SK-N-SH (cell line): ENCODE measurements at regions not wholly inside any gene's neighbourhood (a gene's known extent, or its start where the extent isn't known, plus 50 kb on each side); places are given as distances from the start of the nearest gene placed in this dataset.

Experiments
- CTCF ChIA-PET: fragments of 300-600, 350-600 bp; formaldehyde crosslinking; extraction: SDS; loops from one replicate; lab custom pipeline; 2021; lab: Yijun Ruan, JAX
- POLR2A ChIA-PET: fragments of 350-600 bp; sonication (Branson Sonifier 250); formaldehyde crosslinking; extraction: SDS; loops from one replicate; lab custom pipeline; 2020; ENCODE audit warnings: antibody characterized with exemption, inconsistent platforms; lab: Yijun Ruan, JAX
- DNase-seq: peaks from one replicate; pipeline ENCODE4 v3.0.0; 2012
- H2AFZ ChIP-seq: fragments of 200-600 bp; sonication (generic); 2 replicates; pipeline ENCODE4 v1.8.1; 2016; ENCODE audit warnings: antibody characterized with exemption, mild to moderate bottlenecking, low read depth
- H3F3A ChIP-seq: fragments of 200-600 bp; sonication (generic); replicated peaks from 2 replicates; pipeline ENCODE3; 2016; ENCODE audit warnings: antibody characterized with exemption, mild to moderate bottlenecking; ENCODE audit not compliant: insufficient read depth
- H3K27ac ChIP-seq, 2 experiments: fragments of 200-500 bp in 1 of 2; fragments of 200-600 bp in 1 of 2; sonication (Bioruptor generic) in 1 of 2; sonication (generic), shearing (Covaris generic) in 1 of 2; 2 replicates each; pipeline versions ENCODE4 v1.5.1 to v1.6.1; 2014 to 2016; ENCODE audit warnings: low read depth in 2 of 2, inconsistent platforms in 1 of 2, low read length in 1 of 2, mild to moderate bottlenecking in 1 of 2, mixed read lengths in 1 of 2
- H3K27me3 ChIP-seq: fragments of 200-600 bp; sonication (generic), shearing (Covaris generic); 2 replicates; pipeline ENCODE4 v1.6.1; 2016; ENCODE audit warnings: mixed run types; ENCODE audit not compliant: insufficient read depth
- H3K36me3 ChIP-seq, 2 experiments: fragments of 200-500 bp in 1 of 2; fragments of 200-600 bp in 1 of 2; sonication (Bioruptor generic) in 1 of 2; sonication (generic) in 1 of 2; replicated peaks in 1 of 2; 2 replicates each; pipeline versions ENCODE3 to v1.5.1; 2014 to 2016; ENCODE audit warnings: low read length in 1 of 2, mild to moderate bottlenecking in 1 of 2; ENCODE audit not compliant: insufficient read depth in 2 of 2, control insufficient read depth in 1 of 2
- H3K4me1 ChIP-seq, 2 experiments: fragments of 200-500 bp in 1 of 2; fragments of 200-600 bp in 1 of 2; sonication (Bioruptor generic) in 1 of 2; sonication (generic), shearing (Covaris generic) in 1 of 2; 2 replicates each; pipeline versions ENCODE4 v1.5.1 to v1.6.1; 2014 to 2016; ENCODE audit warnings: low read depth in 1 of 2, low read length in 1 of 2, mixed run types in 1 of 2; ENCODE audit not compliant: insufficient read depth in 2 of 2, control insufficient read depth in 1 of 2
- H3K4me2 ChIP-seq: fragments of 200-600 bp; sonication (generic), shearing (Covaris generic); 2 replicates; pipeline ENCODE4 v1.6.1; 2017; ENCODE audit warnings: mixed run types
- H3K4me3 ChIP-seq, 2 experiments: fragments of 200-500 bp in 1 of 2; fragments of 200-600 bp in 1 of 2; sonication (Bioruptor generic) in 1 of 2; sonication (generic), shearing (Covaris generic) in 1 of 2; 2 replicates each; pipeline versions ENCODE4 v1.5.1 to v1.8.1; 2014 to 2016; ENCODE audit warnings: low read depth in 2 of 2, inconsistent platforms in 1 of 2, low read length in 1 of 2, mild to moderate bottlenecking in 1 of 2, mixed read lengths in 1 of 2, moderate library complexity in 1 of 2
- H3K79me2 ChIP-seq: fragments of 200-600 bp; sonication (generic); 2 replicates; pipeline ENCODE4 v1.8.1; 2017; ENCODE audit warnings: mild to moderate bottlenecking; ENCODE audit not compliant: insufficient read depth
- H3K9ac ChIP-seq: fragments of 200-600 bp; sonication (generic); 2 replicates; pipeline ENCODE4 v1.6.1; 2017; ENCODE audit warnings: mixed run types
- H3K9me2 ChIP-seq: fragments of 200-600 bp; sonication (generic); 2 replicates; pipeline ENCODE4 v1.6.1; 2017; ENCODE audit warnings: mixed run types
- H3K9me3 ChIP-seq: fragments of 200-600 bp; sonication (generic); 2 replicates; pipeline ENCODE4 v1.6.1; 2017; ENCODE audit warnings: mixed run types, mild to moderate bottlenecking, moderate library complexity
- H4K20me1 ChIP-seq: fragments of 200-600 bp; sonication (generic); 2 replicates; pipeline ENCODE4 v1.6.1; 2017; ENCODE audit warnings: mild to moderate bottlenecking, mixed run types; ENCODE audit not compliant: insufficient read depth
- CHD2 ChIP-seq: fragments of 150-350 bp; IDR thresholded peaks from 2 replicates; pipeline ENCODE4 v1.6.1; 2018; ENCODE audit warnings: low read length; ENCODE audit not compliant: partially characterized antibody
- ELF1 ChIP-seq: IDR thresholded peaks from 2 replicates; pipeline ENCODE4 v1.4.0; 2012
- EZH2phosphoT487 ChIP-seq: fragments of 200-600 bp; sonication (generic); IDR thresholded peaks from 2 replicates; pipeline ENCODE4 v1.6.1; 2017; ENCODE audit warnings: low read depth, mixed run types, mild to moderate bottlenecking, antibody characterized with exemption, moderate library complexity, borderline replicate concordance
- FOSL2 ChIP-seq: IDR thresholded peaks from 2 replicates; pipeline ENCODE4 v1.4.0; 2012; ENCODE audit warnings: low read depth, mild to moderate bottlenecking, moderate library complexity, borderline replicate concordance
- FOXJ3 ChIP-seq: sonication (generic); formaldehyde crosslinking; IDR thresholded peaks from 2 replicates; pipeline ENCODE4 v1.5.1; 2020; ENCODE audit warnings: mild to moderate bottlenecking, missing genetic modification reagents
- FOXM1 ChIP-seq: IDR thresholded peaks from 2 replicates; pipeline ENCODE4 v1.4.0; 2012; ENCODE audit warnings: low read depth, mild to moderate bottlenecking
- GABPA ChIP-seq: IDR thresholded peaks from 2 replicates; pipeline ENCODE4 v1.4.0; 2012; ENCODE audit warnings: low read depth, mild to moderate bottlenecking
- JUND ChIP-seq: IDR thresholded peaks from 2 replicates; pipeline ENCODE4 v1.4.0; 2012
- MEF2A ChIP-seq: IDR thresholded peaks from 2 replicates; pipeline ENCODE4 v1.4.0; 2012; ENCODE audit warnings: low read depth, borderline replicate concordance
- NFIC ChIP-seq: IDR thresholded peaks from 2 replicates; pipeline ENCODE4 v1.4.0; 2012; ENCODE audit warnings: borderline replicate concordance
- NRF1 ChIP-seq: IDR thresholded peaks from 2 replicates; pipeline ENCODE4 v1.6.1; 2012; ENCODE audit warnings: low read depth, mild to moderate bottlenecking, low read length
- RAD21 ChIP-seq: IDR thresholded peaks from 2 replicates; pipeline ENCODE4 v1.6.1; 2012; ENCODE audit warnings: mild to moderate bottlenecking, low read length
- RXRA ChIP-seq: IDR thresholded peaks from 2 replicates; pipeline ENCODE4 v1.4.0; 2012; ENCODE audit warnings: low read depth, mild to moderate bottlenecking, borderline replicate concordance
- SIN3A ChIP-seq: IDR thresholded peaks from 2 replicates; pipeline ENCODE4 v1.6.1; 2012; ENCODE audit warnings: low read depth, mild to moderate bottlenecking, low read length, moderate library complexity, borderline replicate concordance
- TCF12 ChIP-seq: IDR thresholded peaks from 2 replicates; pipeline ENCODE4 v1.4.0; 2012
- TEAD4 ChIP-seq: IDR thresholded peaks from 2 replicates; pipeline ENCODE4 v1.4.0; 2012; ENCODE audit warnings: mild to moderate bottlenecking, borderline replicate concordance; ENCODE audit not compliant: insufficient read depth
- WGBS: methylation state at CpG from one replicate; pipeline ENCODE4 v1.1.6; 2017; ENCODE audit warnings: low lambda C conversion rate; 5-methylcytosine and 5-hydroxymethylcytosine counted together
- TF ChIP-seq, protein P1 (sequence below): IDR thresholded peaks from 2 replicates; pipeline ENCODE4 v1.4.0; 2012; ENCODE audit warnings: low read depth, borderline replicate concordance
- TF ChIP-seq, protein P2 (sequence below): IDR thresholded peaks from 2 replicates; pipeline ENCODE4 v1.4.0; 2012; ENCODE audit warnings: low read depth, borderline replicate concordance
- TF ChIP-seq, protein P3 (sequence below): IDR thresholded peaks from 2 replicates; pipeline ENCODE4; 2012
- TF ChIP-seq, protein P4 (sequence below): fragments of 200-600 bp; sonication (generic); IDR thresholded peaks from 2 replicates; pipeline ENCODE4 v1.6.1; 2017; ENCODE audit warnings: antibody characterized with exemption, mild to moderate bottlenecking, moderate library complexity

DNA sequence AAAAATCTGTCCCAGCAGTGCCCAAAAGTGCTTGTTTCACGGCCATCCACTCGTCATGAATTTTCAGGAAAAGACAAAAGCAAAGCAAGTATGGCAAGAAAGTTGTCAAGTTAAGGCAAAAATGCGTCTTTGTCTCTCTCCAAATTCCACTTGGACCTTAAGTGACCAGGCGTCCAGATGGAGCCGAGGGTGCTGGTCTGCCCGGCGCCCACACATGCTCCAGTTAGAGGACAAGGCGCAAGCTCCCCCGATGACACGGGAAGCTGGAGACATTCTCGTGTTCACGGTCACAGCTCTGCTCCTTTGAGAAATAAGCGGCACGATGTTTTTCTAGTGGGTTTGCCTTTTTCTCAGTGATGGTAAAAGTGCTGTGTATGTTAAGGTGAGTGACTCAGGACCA lies 219.0 kb downstream of the BRD1 start:
- no peaks in the 10 kb centered on the region; the same call in 1 of the 2 replicates for H3K27me3 ChIP-seq
- no peak for TF ChIP-seq FOXM1
- TF ChIP-seq FOXJ3 (CRISPR knock-in tag), result no peak
- TF ChIP-seq RAD21, result no peak
- TF ChIP-seq RXRA, result no peak
- no peak for TF ChIP-seq NRF1
- TF ChIP-seq GABPA, result no peak
- TF ChIP-seq MEF2A, result no peak
- TF ChIP-seq FOSL2, result no peak
- TF ChIP-seq, protein P1, sequence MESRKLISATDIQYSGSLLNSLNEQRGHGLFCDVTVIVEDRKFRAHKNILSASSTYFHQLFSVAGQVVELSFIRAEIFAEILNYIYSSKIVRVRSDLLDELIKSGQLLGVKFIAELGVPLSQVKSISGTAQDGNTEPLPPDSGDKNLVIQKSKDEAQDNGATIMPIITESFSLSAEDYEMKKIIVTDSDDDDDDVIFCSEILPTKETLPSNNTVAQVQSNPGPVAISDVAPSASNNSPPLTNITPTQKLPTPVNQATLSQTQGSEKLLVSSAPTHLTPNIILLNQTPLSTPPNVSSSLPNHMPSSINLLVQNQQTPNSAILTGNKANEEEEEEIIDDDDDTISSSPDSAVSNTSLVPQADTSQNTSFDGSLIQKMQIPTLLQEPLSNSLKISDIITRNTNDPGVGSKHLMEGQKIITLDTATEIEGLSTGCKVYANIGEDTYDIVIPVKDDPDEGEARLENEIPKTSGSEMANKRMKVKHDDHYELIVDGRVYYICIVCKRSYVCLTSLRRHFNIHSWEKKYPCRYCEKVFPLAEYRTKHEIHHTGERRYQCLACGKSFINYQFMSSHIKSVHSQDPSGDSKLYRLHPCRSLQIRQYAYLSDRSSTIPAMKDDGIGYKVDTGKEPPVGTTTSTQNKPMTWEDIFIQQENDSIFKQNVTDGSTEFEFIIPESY, result no peak
- no peak for TF ChIP-seq JUND
- TF ChIP-seq EZH2phosphoT487, result no peak
- no peak for TF ChIP-seq CHD2
- TF ChIP-seq, protein P2, sequence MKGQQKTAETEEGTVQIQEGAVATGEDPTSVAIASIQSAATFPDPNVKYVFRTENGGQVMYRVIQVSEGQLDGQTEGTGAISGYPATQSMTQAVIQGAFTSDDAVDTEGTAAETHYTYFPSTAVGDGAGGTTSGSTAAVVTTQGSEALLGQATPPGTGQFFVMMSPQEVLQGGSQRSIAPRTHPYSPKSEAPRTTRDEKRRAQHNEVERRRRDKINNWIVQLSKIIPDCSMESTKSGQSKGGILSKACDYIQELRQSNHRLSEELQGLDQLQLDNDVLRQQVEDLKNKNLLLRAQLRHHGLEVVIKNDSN, result no peak
- no peak for TF ChIP-seq SIN3A
- POLR2A ChIA-PET, result no interaction called here
- 0 out of 2 replicates have a peak, but pooled peaks cover 5% of the 10 kb centered on the region for H3K9me3 ChIP-seq
- H3F3A ChIP-seq, result no peaks in the 10 kb centered on the region
- no peaks in the 10 kb centered on the region for H3K79me2 ChIP-seq
- no peak overlapping the region for H2AFZ ChIP-seq
- 31% methylated on average over 14 of the region's 14 CpGs for WGBS
- H3K36me3 ChIP-seq, result no peaks in the 10 kb centered on the region
- no peaks in the 10 kb centered on the region for H4K20me1 ChIP-seq
- H3K4me3 ChIP-seq, result no peak overlapping the region
- no peak overlapping the region for H3K4me2 ChIP-seq
- no peak for DNase-seq
- no peaks in the 10 kb centered on the region for H3K9me2 ChIP-seq
- H3K9ac ChIP-seq, result no peak overlapping the region
- H3K27ac ChIP-seq, result no peak overlapping the region
- H3K4me1 ChIP-seq, result no peaks in the 10 kb centered on the region
- CTCF ChIA-PET, result no interaction called here

DNA sequence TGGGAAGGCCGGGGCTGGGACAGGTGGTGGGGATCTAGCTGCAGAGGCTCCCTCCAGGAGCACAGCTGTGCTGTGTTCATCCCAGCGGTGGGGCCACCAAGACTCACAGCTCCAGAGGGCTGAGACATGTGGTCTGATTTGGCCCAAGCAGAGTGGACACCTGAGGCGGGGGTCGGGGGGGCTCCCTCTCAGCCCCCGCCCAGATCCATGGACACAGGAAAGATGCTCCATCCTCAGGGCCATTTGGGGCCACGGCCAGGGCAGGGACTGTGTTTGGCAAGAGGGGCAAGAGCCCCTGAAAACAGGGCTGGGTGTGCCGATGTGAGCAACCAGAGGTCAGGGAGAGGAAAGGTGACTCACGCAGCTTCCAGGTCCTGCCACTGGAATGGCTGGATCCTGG lies 219.4 kb downstream of the BRD1 start:
- Histone ChIP-seq H3K36me3 (no peaks in the 10 kb centered on the region), H2AFZ (no peak overlapping the region), H3K27me3 (no peaks in the 10 kb centered on the region; the same call in 1 of the 2 replicates), H3K9me2 (no peaks in the 10 kb centered on the region), H4K20me1 (no peaks in the 10 kb centered on the region), H3K79me2 (no peaks in the 10 kb centered on the region), H3K9me3 (0 out of 2 replicates have a peak, but pooled peaks cover 5% of the 10 kb centered on the region), H3K9ac (no peak overlapping the region), H3K4me2 (no peak overlapping the region), H3K4me3 (no peak overlapping the region), H3K4me1 (no peaks in the 10 kb centered on the region), H3K27ac (no peak overlapping the region), H3F3A (no peaks in the 10 kb centered on the region)
- POLR2A ChIA-PET, result no interaction called here
- 21% methylated on average over 5 of the region's 8 CpGs for WGBS
- no peak for DNase-seq
- CTCF ChIA-PET, result no interaction called here
- TF ChIP-seq SIN3A (no peak), FOXM1 (no peak), MEF2A (no peak), RAD21 (no peak), ELF1 (no peak), GABPA (no peak), TEAD4 (no peak), NFIC (no peak), RXRA (no peak), TCF12 (no peak), FOSL2 (no peak), EZH2phosphoT487 (no peak), FOXJ3 (CRISPR knock-in tag) (no peak)
- TF ChIP-seq, protein P3, sequence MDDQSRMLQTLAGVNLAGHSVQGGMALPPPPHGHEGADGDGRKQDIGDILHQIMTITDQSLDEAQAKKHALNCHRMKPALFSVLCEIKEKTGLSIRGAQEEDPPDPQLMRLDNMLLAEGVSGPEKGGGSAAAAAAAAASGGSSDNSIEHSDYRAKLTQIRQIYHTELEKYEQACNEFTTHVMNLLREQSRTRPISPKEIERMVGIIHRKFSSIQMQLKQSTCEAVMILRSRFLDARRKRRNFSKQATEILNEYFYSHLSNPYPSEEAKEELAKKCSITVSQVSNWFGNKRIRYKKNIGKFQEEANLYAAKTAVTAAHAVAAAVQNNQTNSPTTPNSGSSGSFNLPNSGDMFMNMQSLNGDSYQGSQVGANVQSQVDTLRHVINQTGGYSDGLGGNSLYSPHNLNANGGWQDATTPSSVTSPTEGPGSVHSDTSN, result no peak
- TF ChIP-seq, protein P4, sequence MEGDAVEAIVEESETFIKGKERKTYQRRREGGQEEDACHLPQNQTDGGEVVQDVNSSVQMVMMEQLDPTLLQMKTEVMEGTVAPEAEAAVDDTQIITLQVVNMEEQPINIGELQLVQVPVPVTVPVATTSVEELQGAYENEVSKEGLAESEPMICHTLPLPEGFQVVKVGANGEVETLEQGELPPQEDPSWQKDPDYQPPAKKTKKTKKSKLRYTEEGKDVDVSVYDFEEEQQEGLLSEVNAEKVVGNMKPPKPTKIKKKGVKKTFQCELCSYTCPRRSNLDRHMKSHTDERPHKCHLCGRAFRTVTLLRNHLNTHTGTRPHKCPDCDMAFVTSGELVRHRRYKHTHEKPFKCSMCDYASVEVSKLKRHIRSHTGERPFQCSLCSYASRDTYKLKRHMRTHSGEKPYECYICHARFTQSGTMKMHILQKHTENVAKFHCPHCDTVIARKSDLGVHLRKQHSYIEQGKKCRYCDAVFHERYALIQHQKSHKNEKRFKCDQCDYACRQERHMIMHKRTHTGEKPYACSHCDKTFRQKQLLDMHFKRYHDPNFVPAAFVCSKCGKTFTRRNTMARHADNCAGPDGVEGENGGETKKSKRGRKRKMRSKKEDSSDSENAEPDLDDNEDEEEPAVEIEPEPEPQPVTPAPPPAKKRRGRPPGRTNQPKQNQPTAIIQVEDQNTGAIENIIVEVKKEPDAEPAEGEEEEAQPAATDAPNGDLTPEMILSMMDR, result no peak
- TF ChIP-seq, protein P1, result no peak
